ENCODE measurements at regions not wholly inside any gene's neighbourhood (a gene's known extent, or its start where the extent isn't known, plus 50 kb on each side); places are given as distances from the start of the nearest gene placed in this dataset.

DNA sequence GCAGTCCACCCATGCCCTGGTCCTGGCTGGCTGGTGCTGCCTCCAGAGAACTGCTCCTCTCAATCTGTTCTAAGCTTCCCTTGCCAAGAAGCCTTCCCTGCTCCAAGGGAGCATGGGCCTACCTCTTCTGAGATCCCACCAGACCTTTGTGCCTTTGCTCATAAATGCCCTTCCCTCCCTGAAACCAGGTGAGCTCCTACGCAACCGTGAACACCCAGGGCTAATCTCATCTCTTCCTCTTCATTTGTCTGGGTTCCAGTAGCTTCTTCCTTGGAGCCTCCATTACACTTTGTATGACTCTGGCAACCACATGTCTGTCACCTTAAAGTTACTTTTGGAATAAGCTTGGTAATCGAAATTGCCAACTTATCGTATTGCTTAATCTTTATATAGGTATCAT lies 270.6 kb downstream of the PBX3 start:
- no peak for DNase-seq

DNA sequence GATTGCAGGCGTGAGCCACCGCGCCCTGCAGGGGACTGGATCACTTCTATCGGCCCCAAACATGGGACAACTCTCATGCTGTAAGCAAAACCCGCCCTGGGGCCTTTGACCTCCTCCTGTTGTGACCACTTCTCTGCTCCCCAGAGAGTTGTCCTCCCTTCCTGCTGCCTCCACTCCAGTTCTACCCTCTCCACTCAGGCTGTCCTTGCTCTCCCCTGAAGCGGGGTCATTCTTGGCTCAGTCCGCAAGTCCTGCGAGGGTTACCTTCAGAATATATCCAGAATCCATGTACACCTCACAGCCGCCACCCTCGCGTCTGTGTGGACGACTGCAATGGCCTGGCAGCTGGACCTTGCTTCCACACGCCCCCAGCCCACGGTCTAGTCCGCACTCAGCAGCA lies 273.7 kb downstream of the PBX3 start:
- no peak for DNase-seq

DNA sequence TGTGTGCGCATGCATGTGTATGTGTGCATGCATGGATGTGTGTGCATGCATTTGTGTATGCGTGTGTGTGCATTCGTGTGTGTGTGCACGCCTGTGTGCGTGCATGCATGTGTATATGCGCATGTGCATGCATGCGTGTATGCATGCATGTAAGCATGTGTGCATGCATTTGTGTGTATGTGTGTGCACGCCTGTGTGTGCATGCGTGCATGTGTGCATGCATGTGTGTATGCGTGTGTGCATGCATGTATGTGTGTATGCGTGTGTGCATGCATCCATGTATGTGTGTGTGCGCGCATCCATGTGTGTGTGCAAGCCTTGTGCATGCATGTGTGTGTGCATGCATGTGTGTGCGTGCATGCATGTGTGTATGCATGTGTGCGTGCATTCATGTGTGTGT lies 276.8 kb downstream of the PBX3 start:
- DNase-seq, result no peak

DNA sequence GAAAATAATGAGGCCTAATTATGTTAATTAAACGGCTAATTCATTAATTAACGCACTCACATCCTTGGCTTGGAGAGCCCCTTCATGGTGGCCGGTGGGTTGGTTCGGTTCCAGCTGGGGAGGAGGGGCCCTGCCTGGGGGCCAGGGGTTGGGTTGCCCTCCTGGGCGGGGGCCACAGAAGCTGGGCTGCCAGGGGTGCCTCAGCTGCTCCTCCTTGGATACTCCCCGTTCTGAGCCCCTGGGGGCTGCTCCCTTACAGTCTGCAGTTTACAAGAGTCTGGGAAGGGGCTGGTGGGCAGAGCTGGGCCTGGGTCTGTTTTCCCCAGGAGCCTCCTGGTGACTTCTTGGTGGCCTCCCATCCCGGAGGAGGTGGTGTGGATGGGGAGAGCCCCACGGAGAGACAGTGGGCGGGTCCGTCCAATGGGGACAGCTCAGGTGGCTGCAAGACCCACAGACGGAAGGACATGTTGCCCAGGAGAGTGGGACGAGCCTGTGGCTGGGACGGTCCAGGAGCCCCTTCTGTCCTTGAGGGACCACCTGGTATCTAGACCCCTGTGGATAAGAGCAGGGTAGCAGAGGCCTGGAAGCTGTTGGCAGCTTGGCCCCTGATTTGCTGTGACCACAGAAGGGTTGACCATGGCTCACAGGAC lies 277.5 kb downstream of the PBX3 start:
- DNase-seq, result no peak

DNA sequence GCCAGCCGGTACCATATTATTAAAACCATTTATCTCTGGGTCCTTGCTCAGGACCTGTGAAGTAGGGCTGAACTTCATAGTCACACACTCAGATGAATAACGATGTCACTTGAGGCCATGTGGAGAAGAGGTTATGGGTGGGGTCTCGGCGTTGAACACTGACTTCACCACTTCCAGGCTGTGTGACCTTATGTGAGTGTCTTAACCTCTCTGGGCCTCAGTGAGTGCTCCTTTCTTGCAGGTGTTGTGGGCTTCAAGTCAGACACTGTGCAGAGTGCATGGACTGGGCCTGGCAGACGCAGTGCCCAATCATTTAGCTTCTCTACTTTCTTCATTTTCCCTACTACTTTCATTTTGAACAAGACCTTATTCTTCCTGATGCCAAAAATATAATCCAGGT lies 278.8 kb downstream of the PBX3 start:
- DNase-seq, result no peak

DNA sequence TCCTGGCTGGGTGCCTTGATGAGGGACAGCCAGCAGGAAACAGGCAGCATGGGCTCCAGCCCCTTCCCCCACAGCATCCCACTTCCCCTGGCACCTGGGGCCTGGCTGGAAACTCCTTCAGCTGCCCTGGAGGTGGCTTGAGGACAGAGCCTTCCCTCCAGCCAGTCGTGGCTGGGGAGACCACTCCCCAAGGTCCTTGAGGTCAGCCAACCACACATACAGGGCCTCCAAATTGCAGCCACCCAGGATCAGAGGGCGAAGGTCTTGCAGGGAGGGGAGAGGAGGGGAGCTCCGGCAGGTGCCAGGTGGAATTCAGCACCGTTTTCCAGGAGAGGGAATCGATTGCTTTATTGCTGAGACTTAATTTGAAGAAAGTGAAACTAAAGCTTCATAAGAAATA lies 280.4 kb downstream of the PBX3 start:
- DNase-seq, result no peak

DNA sequence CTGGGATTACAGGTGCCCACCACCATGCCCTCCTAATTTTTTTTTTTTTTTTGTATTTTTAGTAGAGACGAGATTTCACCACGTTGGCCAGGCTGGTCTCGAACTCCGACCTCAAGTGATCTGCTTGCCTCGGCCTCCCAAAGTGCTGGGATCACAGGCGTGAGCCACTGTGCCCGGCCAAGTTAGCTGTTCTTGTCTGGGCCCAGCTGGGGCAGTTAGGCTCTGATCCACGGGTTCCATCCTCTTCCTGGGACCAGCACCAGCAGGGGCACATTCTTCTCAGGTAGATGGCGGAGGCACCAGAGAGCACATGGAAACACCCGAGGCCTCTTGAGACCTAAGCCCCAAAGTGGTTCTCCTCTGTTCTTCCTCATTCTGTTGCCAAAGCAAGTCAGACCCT lies 281.6 kb downstream of the PBX3 start:
- no peak for DNase-seq

DNA sequence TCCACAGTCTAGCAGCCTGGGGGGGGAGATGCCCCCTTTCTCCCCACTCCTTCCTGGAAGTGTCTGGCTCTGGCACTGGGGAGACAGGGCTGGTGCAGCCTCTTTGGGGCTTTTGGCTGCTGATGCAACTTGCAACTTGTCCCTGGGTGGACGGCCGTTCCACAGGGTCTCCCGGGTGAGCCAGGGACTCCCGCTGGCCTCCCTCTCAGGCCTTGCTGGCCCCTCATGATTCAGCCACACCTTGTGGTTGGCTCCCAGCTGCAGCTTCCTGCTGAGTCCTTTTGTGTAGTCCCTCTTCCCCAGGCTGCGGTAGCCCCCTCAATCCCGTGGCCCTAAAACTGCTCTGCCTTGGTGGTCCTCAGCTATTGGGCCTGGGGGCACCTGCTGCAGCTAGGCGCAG lies 283.5 kb downstream of the PBX3 start:
- DNase-seq, result no peak

DNA sequence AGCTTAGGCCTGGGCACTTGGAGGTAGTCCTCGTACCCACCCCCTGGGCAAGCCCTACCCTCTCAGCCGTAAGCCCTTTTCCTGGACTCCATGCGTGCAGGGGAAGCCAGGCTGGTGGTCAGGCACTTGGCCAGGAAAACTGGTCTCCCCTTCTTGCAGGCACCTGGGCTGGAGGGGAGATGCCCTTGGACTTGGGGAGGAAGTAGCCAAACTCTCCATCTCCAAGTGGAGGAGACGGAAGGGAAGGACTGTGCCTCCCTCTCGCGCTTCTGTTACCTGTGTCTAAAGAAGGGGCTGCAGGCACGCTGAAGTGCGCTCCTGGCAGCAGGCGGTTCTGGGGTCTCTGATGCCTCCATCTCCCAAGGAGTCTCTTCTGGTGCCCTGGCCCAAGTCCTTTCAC lies 283.9 kb downstream of the PBX3 start:
- no peak for DNase-seq

DNA sequence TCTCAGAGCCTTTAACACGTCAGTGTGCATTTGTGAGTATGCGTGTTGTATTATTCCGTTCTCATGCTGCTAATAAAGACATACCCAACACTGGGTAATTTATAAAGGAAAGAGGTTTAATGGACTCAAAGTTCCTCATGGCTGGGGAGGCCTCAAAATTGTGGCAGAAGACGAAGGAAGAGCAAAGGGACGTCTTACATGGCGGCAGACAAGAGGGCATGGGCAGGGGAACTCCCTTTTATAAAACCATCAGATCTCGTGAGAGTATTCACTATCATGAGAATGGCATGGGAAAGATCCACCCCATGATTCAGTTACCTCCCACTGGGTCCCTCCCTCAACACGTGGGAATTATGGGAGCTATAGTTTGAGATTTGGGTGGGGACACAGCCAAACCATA lies 285.0 kb downstream of the PBX3 start:
- no peak for DNase-seq

DNA sequence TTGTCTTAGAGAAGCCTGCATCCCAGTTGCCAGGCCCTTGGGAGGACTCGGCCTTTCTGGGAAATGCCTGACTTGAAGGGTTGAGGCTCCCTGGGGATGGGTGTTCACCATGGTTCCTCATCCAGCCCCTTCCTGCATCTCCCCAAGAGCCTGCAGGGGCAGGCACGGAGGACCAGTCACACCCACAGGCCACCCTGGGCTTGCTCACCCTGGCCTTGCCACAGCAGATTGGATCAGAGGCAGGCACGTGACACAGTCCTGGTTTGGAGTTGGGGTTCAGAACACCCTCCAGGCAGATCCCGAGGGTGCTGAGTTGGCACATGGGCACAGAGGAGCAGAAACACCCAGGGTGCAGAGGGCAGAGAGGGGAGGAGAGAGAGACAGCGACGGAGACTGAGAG lies 286.1 kb downstream of the PBX3 start:
- DNase-seq, result no peak

DNA sequence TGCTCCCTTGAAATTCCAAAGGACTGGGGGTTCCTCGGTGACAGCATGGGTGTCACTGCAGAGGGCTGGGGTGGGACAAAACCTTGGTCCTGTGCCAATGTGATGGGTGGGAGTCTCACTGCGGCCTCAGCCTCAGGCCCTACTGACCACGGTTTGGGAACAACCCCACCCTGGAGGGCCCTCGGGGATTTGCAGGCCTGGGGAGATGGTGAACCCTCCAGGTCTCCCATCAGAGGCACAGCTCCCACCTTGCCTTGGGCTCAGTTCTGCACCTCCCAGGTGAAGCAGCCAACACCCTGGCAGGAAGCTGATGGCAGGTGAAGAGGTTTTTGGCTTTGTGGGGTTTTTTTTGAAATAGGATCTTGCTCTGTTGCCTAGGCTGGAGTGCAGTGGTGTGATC lies 286.8 kb downstream of the PBX3 start:
- no peak for DNase-seq

DNA sequence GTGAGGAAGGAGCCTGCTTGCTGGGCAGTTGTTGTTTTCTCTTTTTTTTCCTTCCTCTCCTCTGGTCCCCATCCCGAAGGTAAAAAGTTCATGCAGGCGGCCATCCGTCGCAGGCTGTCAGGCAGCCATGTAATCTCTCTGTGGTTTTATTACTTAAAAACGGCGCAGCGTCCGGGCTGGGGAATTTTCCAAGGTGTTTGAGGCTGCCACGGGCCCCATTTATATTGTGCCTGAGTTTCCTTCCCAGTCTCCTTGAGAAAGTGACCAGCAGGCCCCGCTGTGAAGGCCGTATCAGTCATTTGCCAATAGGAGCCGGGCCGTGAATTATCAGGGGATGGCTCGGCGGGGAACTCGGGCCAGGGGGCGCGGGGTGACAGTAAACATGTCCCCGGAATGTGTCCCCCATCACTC lies 289.7 kb downstream of the PBX3 start:
- no peak for DNase-seq

DNA sequence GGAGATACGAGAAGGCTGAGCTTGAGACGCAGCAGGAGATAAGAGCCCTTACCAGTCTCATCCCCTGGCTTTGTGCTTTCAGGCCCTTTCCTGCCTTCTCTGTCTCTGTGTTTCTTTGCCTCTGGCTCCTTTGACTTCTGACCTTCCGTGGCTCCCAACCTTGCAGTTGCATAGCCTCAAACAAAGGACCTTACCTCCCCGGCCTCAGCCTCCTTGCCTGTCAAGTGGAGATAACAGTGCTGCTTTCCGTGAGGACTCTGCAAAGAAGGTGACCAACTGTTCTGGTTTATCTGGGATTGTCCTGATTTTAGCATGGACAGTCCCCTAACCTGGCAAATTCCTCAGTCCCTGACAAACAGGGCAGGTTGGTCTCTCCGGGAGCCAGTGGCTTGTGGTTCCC lies 287.8 kb upstream of the MVB12B start:
- DNase-seq, result no peak

DNA sequence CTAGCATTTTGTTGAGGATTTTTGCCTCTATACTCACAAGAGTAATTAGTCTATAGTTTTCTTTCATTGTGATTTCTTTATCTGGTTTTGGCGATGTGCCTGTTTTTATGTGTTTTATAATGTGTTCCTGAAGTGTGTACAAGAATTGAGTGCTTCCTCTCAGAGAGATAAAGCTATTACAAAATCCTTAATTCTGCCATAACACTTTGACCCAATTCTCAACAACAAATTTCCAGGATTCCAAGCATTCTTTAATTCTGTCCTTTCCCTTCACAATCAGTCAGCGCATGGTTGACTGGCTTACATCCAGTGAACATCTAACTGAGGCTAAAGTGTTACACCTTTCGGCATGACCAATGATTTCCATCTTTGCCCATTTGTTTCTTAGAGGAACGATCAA lies 282.9 kb upstream of the MVB12B start:
- DNase-seq, result no peak

DNA sequence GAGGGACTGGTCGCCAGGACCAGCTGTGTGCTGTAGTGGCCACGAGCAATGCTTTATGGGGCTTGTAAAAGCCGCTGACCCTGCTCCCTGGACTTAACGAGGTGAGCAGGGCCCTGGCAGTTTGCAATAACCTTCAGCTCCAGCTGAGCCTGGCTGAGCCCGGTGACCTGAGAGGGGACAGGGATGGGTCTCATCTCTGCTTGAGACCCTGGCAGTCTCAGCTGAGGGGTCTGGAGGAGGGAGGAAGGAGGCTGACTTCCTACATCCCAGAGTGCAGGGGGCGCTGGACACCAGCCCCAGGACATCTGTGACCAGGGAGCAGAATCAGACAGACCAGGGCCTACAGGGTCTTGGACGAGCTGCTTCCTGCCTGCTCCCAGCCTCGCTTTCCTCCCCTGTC lies 277.5 kb upstream of the MVB12B start:
- no peak for DNase-seq

DNA sequence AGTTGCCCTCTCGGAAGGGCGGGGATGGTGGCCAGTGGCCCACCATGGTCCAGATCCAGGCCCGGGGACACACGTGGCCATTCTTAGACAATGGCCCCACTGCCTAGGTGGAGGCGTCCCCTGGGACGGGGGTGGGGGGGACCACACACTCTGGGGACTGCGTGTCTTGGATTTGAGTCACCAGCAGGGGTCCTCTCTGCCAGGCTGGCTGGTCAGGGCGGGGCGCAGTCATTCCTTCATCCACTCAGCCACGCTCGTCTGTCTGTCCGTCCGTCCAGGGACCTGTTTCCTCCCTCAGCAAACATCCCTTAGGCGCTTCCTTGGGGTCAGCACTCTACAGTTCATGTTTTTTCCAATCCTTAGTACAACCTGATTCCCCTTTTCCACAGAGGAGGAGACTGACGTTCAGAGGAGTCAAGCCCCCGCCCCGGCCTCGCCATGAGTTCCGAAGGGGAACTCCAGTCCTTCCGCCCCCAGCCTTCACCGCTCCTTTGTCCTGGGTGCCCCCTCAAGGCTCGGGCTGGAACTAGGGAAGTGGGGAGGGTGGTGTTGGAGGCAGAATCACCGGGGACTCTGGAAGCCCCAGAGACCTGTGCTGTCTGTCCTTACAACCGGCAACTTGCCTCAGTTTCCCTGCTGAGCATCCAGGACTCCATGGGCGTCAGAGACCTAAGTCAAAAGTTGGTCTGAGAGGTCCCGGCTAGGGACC lies 276.6 kb upstream of the MVB12B start:
- DNase-seq, result no peak

DNA sequence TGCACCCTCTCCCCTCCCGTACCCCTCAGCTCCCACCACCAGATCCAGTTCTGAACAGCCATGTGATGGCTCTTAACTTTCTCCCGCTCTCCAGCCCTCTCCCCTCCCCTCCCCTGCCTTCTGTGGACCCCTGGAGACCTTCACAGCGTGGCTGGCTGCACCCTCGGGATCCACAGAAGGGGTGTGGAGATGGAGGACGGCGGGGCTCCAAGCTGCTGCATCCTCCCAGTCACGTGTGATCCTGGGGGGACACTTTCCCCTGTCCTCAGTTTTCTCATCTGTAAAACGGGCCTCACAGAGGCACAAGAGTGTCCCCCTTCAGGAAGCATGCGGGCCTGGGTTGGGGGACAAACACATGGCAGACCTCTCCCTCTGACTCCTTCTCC lies 276.0 kb upstream of the MVB12B start:
- no peak for DNase-seq

DNA sequence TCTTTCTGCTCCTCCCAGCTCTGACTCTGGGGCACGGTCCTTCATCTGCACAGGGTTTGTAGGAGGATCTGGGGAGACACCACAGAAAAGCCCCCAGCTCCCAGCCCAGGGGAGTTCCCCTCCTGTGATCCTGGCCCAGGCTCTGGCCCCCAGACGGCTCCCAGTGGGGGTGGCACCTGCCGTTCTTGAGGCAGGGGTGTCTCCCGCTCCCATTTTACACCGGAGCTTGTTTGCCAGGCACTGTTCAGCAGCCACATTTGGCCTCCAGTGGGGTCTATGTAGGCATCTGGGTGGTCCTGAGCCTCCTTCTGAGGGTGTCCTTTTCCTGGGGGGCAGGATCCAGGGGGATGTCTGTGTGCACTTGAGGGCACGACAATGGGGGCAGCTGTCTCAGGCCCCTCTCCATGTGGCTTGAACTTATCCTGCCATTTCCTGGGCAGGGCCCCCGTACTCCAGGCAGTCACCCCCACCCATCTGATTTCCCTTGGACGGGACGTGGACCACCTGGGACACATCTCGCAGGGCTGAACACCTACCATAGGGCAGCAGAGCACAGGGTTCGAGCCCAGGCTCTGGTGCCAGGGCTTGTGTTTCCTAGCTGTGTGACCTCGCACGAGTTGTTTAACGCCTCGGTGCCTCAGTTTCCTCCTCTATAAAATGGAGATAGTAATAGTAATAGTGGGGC lies 275.0 kb upstream of the MVB12B start:
- no peak for DNase-seq

DNA sequence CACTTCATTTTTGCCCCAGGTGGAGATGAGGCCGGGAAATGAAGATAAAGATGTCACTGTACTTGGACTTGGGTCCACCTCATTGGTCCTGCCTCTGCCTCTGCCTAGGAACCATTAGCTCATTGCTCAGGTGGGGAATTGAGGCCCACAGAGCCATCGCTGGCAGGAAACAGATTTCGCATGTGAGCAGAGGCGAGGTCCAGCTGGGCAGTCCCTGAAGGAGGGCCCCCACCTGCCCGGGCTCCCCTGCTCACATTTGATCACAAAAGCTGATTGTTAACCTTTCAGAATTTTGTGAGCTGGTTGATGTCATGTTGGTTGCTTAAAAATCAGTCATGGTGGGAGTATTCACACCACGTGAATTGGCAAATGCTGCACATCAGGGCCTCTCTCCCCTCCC lies 273.8 kb upstream of the MVB12B start:
- DNase-seq, result no peak

DNA sequence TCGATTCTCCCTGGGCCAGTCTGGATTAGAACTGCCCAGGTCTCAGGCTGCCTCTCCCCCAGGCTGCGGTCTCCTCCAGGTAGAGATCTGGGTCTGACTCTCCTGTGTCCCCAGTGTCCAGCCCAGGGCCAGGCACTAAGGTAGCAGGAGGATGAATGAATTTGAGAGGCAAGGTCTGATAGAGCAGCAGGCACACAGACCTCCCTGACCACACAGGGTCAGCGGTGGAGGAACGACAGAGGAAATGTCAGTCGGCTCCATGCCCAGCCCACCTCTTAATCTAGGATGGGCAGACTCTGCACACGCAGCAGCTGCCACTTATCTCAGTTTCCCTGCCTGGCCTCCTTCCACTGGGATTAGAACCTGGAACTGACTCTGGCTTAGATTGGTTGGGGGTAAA lies 272.7 kb upstream of the MVB12B start:
- DNase-seq, result no peak

DNA sequence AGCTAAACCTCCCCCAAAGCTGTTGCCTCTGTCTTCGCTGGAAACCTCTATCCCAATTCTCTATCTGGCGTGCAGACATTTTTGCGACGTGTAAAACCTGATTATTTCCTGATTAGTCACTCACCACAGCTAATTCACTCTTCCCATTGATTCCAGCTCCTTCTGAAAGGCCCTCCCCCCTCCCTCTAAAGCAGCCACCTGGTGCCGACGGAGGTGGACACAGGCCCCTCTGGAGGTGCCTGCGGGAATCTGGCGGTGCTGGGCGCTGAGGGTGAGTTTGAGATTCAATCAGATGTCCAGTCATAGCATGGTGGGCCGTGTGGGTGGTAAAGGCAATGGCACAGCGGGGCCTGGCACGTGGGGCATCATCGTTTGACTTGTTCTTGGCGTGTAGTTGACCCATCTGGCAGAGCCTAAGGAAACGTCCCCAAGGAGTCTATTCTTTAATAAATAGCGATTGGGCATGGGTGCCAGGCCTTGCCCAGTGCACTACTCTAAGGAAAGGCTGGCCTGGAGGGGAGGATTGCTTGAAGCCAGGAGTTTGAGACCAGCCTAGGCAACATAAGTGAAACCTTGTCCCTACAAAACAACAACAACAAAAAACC lies 271.1 kb upstream of the MVB12B start:
- DNase-seq, result no peak

DNA sequence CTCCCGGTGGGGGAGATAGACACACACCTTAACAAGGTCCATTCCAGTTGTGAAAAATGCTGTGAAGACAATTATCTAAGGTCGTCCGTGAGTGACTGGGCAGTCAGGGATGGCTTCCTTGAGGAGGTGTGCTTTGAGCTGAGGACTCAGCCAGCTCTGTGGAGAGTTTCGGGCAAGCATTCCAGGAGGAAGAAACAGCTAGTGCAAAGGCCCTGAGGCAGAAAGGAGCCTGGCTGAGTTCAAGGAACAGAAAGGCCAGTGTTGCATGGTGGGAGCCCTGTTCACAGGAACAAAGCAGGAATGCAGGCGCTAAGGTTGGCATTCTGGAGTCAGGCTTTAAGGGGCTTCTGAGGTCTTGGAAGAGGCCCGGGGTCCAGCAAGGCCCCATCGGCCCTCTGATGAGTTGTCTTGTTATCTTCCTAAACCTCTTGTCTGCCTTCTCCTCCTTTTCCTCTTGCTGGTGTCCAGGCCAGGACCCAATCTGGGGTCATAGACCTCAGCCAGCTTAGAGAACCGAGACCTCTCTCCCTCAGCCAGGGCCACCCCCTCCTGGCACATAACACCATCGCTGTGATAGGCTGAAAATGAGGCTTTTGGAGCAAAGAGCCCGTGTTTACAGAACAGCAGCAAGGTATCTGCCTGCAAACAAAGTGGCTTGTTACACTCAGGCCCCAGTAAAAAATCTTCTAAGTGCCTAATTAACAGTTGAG lies 270.2 kb upstream of the MVB12B start:
- peak; percentile 61 to 62 for DNase-seq

All from SHP77 (cell line).